IMR-90 (cell line): ENCODE measurements at regions not wholly inside any gene's neighbourhood (a gene's known extent, or its start where the extent isn't known, plus 50 kb on each side); places are given as distances from the start of the nearest gene placed in this dataset.

Source experiments
- ATAC-seq: fragments of 200-7000 bp; cut with Tn5 transposase; 2 replicates; pipeline ENCODE4 v1.9.1; 2020; ENCODE audit warnings: low read depth, mild to moderate bottlenecking, moderate library complexity
- BruUV-seq: library from RNA; stranded (reverse); fragments of 400-500 nt; replicated peaks from 2 replicates; lab custom pipeline; 2021; lab: Mats Ljungman, UMichigan
- CTCF ChIA-PET: fragments of 300-600 bp; formaldehyde crosslinking; extraction: SDS; loops from one replicate; lab custom pipeline; 2021; ENCODE audit warnings: antibody characterized with exemption; lab: Yijun Ruan, JAX
- POLR2A ChIA-PET: fragments of 300-600 bp; sonication (Branson Sonifier 250); formaldehyde crosslinking; loops from one replicate; lab custom pipeline; 2022; ENCODE audit warnings: antibody characterized with exemption; ENCODE audit not compliant: unreplicated experiment; lab: Charles Lee
- DNase-seq: peaks from one replicate; pipeline ENCODE4 v3.0.0; 2013
- H2AFZ ChIP-seq: replicated peaks from 2 replicates; pipeline ENCODE3; 2013; ENCODE audit warnings: low read length, mild to moderate bottlenecking; ENCODE audit not compliant: poor library complexity
- H2AK5ac ChIP-seq: 2 replicates; pipeline ENCODE4 v1.6.1; 2013; ENCODE audit warnings: low read depth, low read length, inconsistent platforms
- H2AK9ac ChIP-seq: replicated peaks from 2 replicates; pipeline ENCODE3; 2013; ENCODE audit warnings: mild to moderate bottlenecking, low read depth, low read length, moderate library complexity; ENCODE audit not compliant: poor library complexity
- H2BK120ac ChIP-seq: 2 replicates; pipeline ENCODE4 v1.6.1; 2013; ENCODE audit warnings: low read depth, low read length, inconsistent platforms
- H2BK15ac ChIP-seq: 3 replicates; pipeline ENCODE4 v1.6.1; 2013; ENCODE audit warnings: low read depth, low read length, inconsistent platforms
- H2BK20ac ChIP-seq: 2 replicates; pipeline ENCODE4 v1.6.1; 2013; ENCODE audit warnings: low read depth, mild to moderate bottlenecking, inconsistent platforms, low read length, moderate library complexity
- H2BK5ac ChIP-seq: 2 replicates; pipeline ENCODE4 v1.6.1; 2013; ENCODE audit warnings: mild to moderate bottlenecking, low read depth, low read length, inconsistent platforms; ENCODE audit not compliant: poor library complexity, severe bottlenecking
- H3K14ac ChIP-seq: replicated peaks from 2 replicates; pipeline ENCODE4 v1.6.1; 2013; ENCODE audit warnings: low read depth, low read length, inconsistent platforms
- H3K18ac ChIP-seq: 2 replicates; pipeline ENCODE4 v1.6.1; 2013; ENCODE audit warnings: low read depth, low read length, control low read depth
- H3K23ac ChIP-seq: 2 replicates; pipeline ENCODE4 v1.6.1; 2013; ENCODE audit warnings: low read depth, low read length, inconsistent platforms
- H3K27ac ChIP-seq: 2 replicates; pipeline ENCODE4 v1.5.1; 2013; ENCODE audit warnings: mild to moderate bottlenecking, control low read depth, low read length; ENCODE audit not compliant: insufficient read depth
- H3K27me3 ChIP-seq: 2 replicates; pipeline ENCODE4 v1.6.1; 2013; ENCODE audit warnings: low read length; ENCODE audit not compliant: control insufficient read depth, insufficient read depth
- H3K36me3 ChIP-seq: 2 replicates; pipeline ENCODE4 v1.6.1; 2013; ENCODE audit warnings: low read length, mixed read lengths; ENCODE audit not compliant: control insufficient read depth, insufficient read depth
- H3K4ac ChIP-seq: 2 replicates; pipeline ENCODE4 v1.6.1; 2013; ENCODE audit warnings: low read depth, low read length, inconsistent platforms
- H3K4me1 ChIP-seq: 2 replicates; pipeline ENCODE4 v1.6.1; 2013; ENCODE audit warnings: low read length, mixed read lengths; ENCODE audit not compliant: control insufficient read depth, insufficient read depth
- H3K4me2 ChIP-seq: 2 replicates; pipeline ENCODE4 v1.6.1; 2013; ENCODE audit warnings: low read depth, mild to moderate bottlenecking, control low read depth, low read length, moderate library complexity
- H3K4me3 ChIP-seq: 2 replicates; pipeline ENCODE4 v1.5.1; 2013; ENCODE audit warnings: low read depth, mild to moderate bottlenecking, control low read depth, low read length, moderate library complexity; ENCODE audit not compliant: insufficient read depth
- H3K56ac ChIP-seq: 2 replicates; pipeline ENCODE4 v1.6.1; 2013; ENCODE audit warnings: low read length, inconsistent platforms; ENCODE audit not compliant: insufficient read depth; ENCODE audit errors: extremely low read depth
- H3K79me1 ChIP-seq, 2 experiments: 2 replicates each; pipeline ENCODE4 v1.6.1; 2013; ENCODE audit warnings: low read length in 2 of 2, inconsistent platforms in 1 of 2, low read depth in 1 of 2
- H3K9ac ChIP-seq: 2 replicates; pipeline ENCODE4 v1.6.1; 2013; ENCODE audit warnings: low read depth, low read length, control low read depth
- H3K9me1 ChIP-seq: 2 replicates; pipeline ENCODE4 v1.6.1; 2013; ENCODE audit warnings: low read length, inconsistent platforms; ENCODE audit not compliant: insufficient read depth
- H3K9me3 ChIP-seq: 2 replicates; pipeline ENCODE4 v1.6.1; 2013; ENCODE audit warnings: low read length; ENCODE audit not compliant: control insufficient read depth, insufficient read depth
- H4K20me1 ChIP-seq: 2 replicates; pipeline ENCODE4 v1.6.1; 2013; ENCODE audit warnings: low read length, inconsistent platforms; ENCODE audit not compliant: insufficient read depth
- H4K5ac ChIP-seq: 2 replicates; pipeline ENCODE4 v1.6.1; 2013; ENCODE audit warnings: mild to moderate bottlenecking, low read depth, low read length, control low read depth
- H4K8ac ChIP-seq, 2 experiments: 2 replicates each; pipeline ENCODE4 v1.6.1; 2013; ENCODE audit warnings: low read depth in 2 of 2, low read length in 2 of 2, control low read depth in 1 of 2, inconsistent platforms in 1 of 2
- H4K91ac ChIP-seq: 2 replicates; pipeline ENCODE4 v1.6.1; 2013; ENCODE audit warnings: low read depth, low read length, inconsistent platforms; ENCODE audit not compliant: insufficient read depth
- BHLHE40 ChIP-seq: fragments of 150-350 bp; IDR thresholded peaks from 2 replicates; pipeline ENCODE4 v1.6.1; 2016; ENCODE audit warnings: mild to moderate bottlenecking, low read depth, low read length
- CEBPB ChIP-seq: IDR thresholded peaks from 2 replicates; pipeline ENCODE4 v1.6.1; 2012; ENCODE audit warnings: low read depth, low read length, improper control_type of control experiment
- CHD1 ChIP-seq: IDR thresholded peaks from 2 replicates; pipeline ENCODE4 v1.6.1; 2012; ENCODE audit warnings: low read depth, low read length, improper control_type of control experiment
- CTCF ChIP-seq: conservative IDR thresholded peaks from 2 replicates; pipeline ENCODE4 v1.5.1; 2012; ENCODE audit warnings: mild to moderate bottlenecking, low read depth, low read length, improper control_type of control experiment
- MAZ ChIP-seq: IDR thresholded peaks from 2 replicates; pipeline ENCODE4 v1.6.1; 2012; ENCODE audit warnings: low read depth, mild to moderate bottlenecking, low read length, improper control_type of control experiment, moderate library complexity, borderline replicate concordance
- MXI1 ChIP-seq: IDR thresholded peaks from 2 replicates; pipeline ENCODE4 v1.6.1; 2012; ENCODE audit warnings: low read depth, mild to moderate bottlenecking, low read length, moderate library complexity, borderline replicate concordance
- RAD21 ChIP-seq: IDR thresholded peaks from 2 replicates; pipeline ENCODE4 v1.6.1; 2012; ENCODE audit warnings: low read length, improper control_type of control experiment
- RCOR1 ChIP-seq: IDR thresholded peaks from 2 replicates; pipeline ENCODE4 v1.6.1; 2012; ENCODE audit warnings: mild to moderate bottlenecking, low read length, improper control_type of control experiment; ENCODE audit not compliant: insufficient replicate concordance
- RFX5 ChIP-seq: IDR thresholded peaks from 2 replicates; pipeline ENCODE4 v1.8.0; 2012; ENCODE audit warnings: low read depth, mild to moderate bottlenecking, low read length, moderate library complexity
- USF2 ChIP-seq: fragments of 150-350 bp; IDR thresholded peaks from 2 replicates; pipeline ENCODE4 v1.6.1; 2017; ENCODE audit warnings: mild to moderate bottlenecking, antibody characterized with exemption, low read length, low read depth
- dilution Hi-C: fragments of 300-500 bp; cut with HindIII; formaldehyde crosslinking; loops from one replicate; pipeline ENCODE4 v1.14.3; 2018; ENCODE audit warnings: low sequenced_read_pairs; ENCODE audit not compliant: unreplicated experiment
- in situ Hi-C: fragments of 300-500 bp; cut with MboI; formaldehyde crosslinking; loops from 3 replicates; pipeline ENCODE4 v1.14.3; 2019; ENCODE audit warnings: low sequenced_read_pairs, inconsistent platforms, mixed read lengths
- intact Hi-C: fragments of 100-400 bp; cut with micrococcal nuclease; formaldehyde crosslinking; loops from 2 replicates; pipeline ENCODE4 v1.10.0; 2022
- TF ChIP-seq, protein P1 (sequence below): fragments of 150-350 bp; IDR thresholded peaks from 2 replicates; pipeline ENCODE4 v1.6.1; 2016; ENCODE audit warnings: low read depth, mild to moderate bottlenecking, low read length, moderate library complexity, borderline replicate concordance

DNA sequence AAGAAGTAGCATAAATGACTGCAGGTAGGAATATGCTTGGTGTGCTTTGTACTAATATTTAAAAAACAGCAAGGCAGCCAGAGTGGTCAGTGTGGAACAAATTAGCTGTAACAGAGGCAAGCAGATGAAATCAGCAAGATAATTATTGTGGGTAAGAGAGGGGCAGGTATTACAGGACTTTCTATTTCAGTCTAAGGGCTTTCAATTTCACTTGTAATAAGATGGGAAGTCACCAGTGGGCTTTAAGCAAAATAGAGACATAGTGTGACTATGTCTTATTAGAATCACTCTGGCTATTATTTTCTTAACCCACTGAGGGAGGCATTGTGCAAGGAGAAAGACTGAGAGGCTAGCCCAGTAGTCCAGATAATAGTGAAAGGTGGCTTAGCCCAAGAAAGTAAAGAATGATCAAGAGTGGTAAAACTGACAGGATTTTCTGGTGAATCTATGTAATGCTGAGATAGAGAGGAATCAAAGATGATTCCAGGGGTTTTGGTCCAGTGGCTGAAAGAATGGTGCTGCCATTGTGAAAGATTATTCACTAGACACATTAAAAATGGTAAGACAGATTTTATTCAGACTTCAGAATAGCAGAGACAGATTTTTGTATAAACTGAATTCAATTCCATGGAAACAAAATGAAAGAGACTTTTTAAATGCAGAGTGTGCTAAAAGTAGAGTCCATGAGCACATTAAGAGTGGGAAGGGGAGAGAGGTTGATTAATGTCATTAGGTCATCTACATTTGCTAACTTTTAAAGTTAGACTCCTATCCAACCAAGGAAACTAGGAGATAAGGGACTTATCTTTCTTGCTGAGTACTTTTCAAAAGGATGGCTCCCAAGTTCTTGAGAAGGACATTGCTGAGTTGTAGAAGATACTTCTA is 1136.0 kb downstream of the HACE1 start:
- intact Hi-C loops: no loop called here
- BruUV-seq: no TSS peak
- TF ChIP-seq MAZ (no peak), RAD21 (no peak), USF2 (no peak), RCOR1 (no peak), MXI1 (no peak), CEBPB (no peak), BHLHE40 (no peak), RFX5 (no peak), CHD1 (no peak), CTCF (no peak)
- TF ChIP-seq, protein P1, sequence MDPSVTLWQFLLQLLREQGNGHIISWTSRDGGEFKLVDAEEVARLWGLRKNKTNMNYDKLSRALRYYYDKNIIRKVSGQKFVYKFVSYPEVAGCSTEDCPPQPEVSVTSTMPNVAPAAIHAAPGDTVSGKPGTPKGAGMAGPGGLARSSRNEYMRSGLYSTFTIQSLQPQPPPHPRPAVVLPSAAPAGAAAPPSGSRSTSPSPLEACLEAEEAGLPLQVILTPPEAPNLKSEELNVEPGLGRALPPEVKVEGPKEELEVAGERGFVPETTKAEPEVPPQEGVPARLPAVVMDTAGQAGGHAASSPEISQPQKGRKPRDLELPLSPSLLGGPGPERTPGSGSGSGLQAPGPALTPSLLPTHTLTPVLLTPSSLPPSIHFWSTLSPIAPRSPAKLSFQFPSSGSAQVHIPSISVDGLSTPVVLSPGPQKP: no peak

More for the DNA sequence above, 1136.0 kb downstream of the HACE1 start:
- ATAC-seq (no peak), DNase-seq (no peak)
- no peak overlapping the region for H3K23ac ChIP-seq
- H4K91ac ChIP-seq: no peak overlapping the region
- H2AFZ ChIP-seq: no peak overlapping the region
- no peak overlapping the region for H3K56ac ChIP-seq
- no peaks in the 10 kb centered on the region for H3K27me3 ChIP-seq
- no peak overlapping the region for H4K8ac ChIP-seq
- no peaks in the 10 kb centered on the region for H3K79me1 ChIP-seq
- no peak overlapping the region for H4K5ac ChIP-seq
- H2AK5ac ChIP-seq: no peak overlapping the region
- H2BK5ac ChIP-seq: no peak overlapping the region
- no peak overlapping the region for H3K18ac ChIP-seq
- no peaks in the 10 kb centered on the region for H4K20me1 ChIP-seq
- no peak overlapping the region for H3K9ac ChIP-seq
- H3K4me2 ChIP-seq: no peak overlapping the region
- no peaks in the 10 kb centered on the region for H3K9me3 ChIP-seq
- no peak overlapping the region for H2BK120ac ChIP-seq
- H2BK20ac ChIP-seq: no peak overlapping the region
- ChIA-PET POLR2A (no interaction called here), CTCF (no interaction called here)
- no peaks in the 10 kb centered on the region for H3K36me3 ChIP-seq
- no peak overlapping the region for H3K27ac ChIP-seq
- in situ Hi-C loops (no loop called here), dilution Hi-C loops (no loop called here)
- H3K4me3 ChIP-seq: no peak overlapping the region
- H2AK9ac ChIP-seq: no peak overlapping the region
- no peak overlapping the region for H3K14ac ChIP-seq
- H3K4ac ChIP-seq: no peak overlapping the region
- no peaks in the 10 kb centered on the region for H3K9me1 ChIP-seq
- H3K4me1 ChIP-seq: no peaks in the 10 kb centered on the region
- no peak overlapping the region for H2BK15ac ChIP-seq
